ENCODE measurements at regions not wholly inside any gene's neighbourhood (a gene's known extent, or its start where the extent isn't known, plus 50 kb on each side); places are given as distances from the start of the nearest gene placed in this dataset.

GRCh38 chr10:78616125-78616695 lies 452.6 kb upstream of the ZMIZ1 start:
- Histone ChIP-seq H3K36me3 (replicated peaks; ENCODE audit: control insufficient read depth, insufficient read depth, low read length) (no peaks in the 10 kb centered on the region), H3K4me3 (ENCODE audit: insufficient read depth, low read depth, low read length) (no peak overlapping the region), H3K27me3 (ENCODE audit: control insufficient read depth, insufficient read depth, low read length) (no peaks in the 10 kb centered on the region)
- DNase-seq, result no peak

- Histone ChIP-seq H3K27me3 (ENCODE audit: control insufficient read depth, insufficient read depth, low read length) (no peaks in the 10 kb centered on the region; the same call in 1 of the 2 replicates), H3K4me3 (ENCODE audit: insufficient read depth, low read depth, low read length) (no peak overlapping the region), H3K36me3 (replicated peaks; ENCODE audit: control insufficient read depth, insufficient read depth, low read length) (no peaks in the 10 kb centered on the region)
- DNase-seq, result no peak
Measured at GRCh38 chr10:78617115-78617514, 451.7 kb upstream of the ZMIZ1 start.

- no peak for DNase-seq
- H3K4me3 ChIP-seq (ENCODE audit: insufficient read depth, low read depth, low read length), result no peak overlapping the region
- H3K27me3 ChIP-seq (ENCODE audit: control insufficient read depth, insufficient read depth, low read length), result no peaks in the 10 kb centered on the region; the same call in 1 of the 2 replicates
- H3K36me3 ChIP-seq (replicated peaks; ENCODE audit: control insufficient read depth, insufficient read depth, low read length), result no peaks in the 10 kb centered on the region
Measured at GRCh38 chr10:78617631-78618030, 451.1 kb upstream of the ZMIZ1 start.

- Histone ChIP-seq H3K27me3 (ENCODE audit: control insufficient read depth, insufficient read depth, low read length) (no peaks in the 10 kb centered on the region; the same call in 1 of the 2 replicates), H3K36me3 (replicated peaks; ENCODE audit: control insufficient read depth, insufficient read depth, low read length) (no peaks in the 10 kb centered on the region), H3K4me3 (ENCODE audit: insufficient read depth, low read depth, low read length) (no peak overlapping the region)
- DNase-seq, result no peak
Measured at GRCh38 chr10:78618050-78618449, 450.7 kb upstream of the ZMIZ1 start.

- DNase-seq, result peak; percentile 43
- Histone ChIP-seq H3K27me3 (ENCODE audit: control insufficient read depth, insufficient read depth, low read length) (no peaks in the 10 kb centered on the region; the same call in 1 of the 2 replicates), H3K36me3 (replicated peaks; ENCODE audit: control insufficient read depth, insufficient read depth, low read length) (no peaks in the 10 kb centered on the region), H3K4me3 (ENCODE audit: insufficient read depth, low read depth, low read length) (no peak overlapping the region)
Measured at GRCh38 chr10:78619115-78619851, 449.5 kb upstream of the ZMIZ1 start.

- no peak for DNase-seq
- H3K4me3 ChIP-seq (ENCODE audit: insufficient read depth, low read depth, low read length), result no peak overlapping the region
- no peaks in the 10 kb centered on the region for H3K36me3 ChIP-seq (replicated peaks; ENCODE audit: control insufficient read depth, insufficient read depth, low read length)
Measured at GRCh38 chr10:78619896-78620295, 448.9 kb upstream of the ZMIZ1 start.

GRCh38 chr10:78620985-78621799 lies 447.6 kb upstream of the ZMIZ1 start:
- Histone ChIP-seq H3K4me3 (ENCODE audit: insufficient read depth, low read depth, low read length) (no peak overlapping the region), H3K36me3 (replicated peaks; ENCODE audit: control insufficient read depth, insufficient read depth, low read length) (no peaks in the 10 kb centered on the region), H3K27me3 (ENCODE audit: control insufficient read depth, insufficient read depth, low read length) (no peaks in the 10 kb centered on the region; the same call in 1 of the 2 replicates)
- no peak for DNase-seq

More at GRCh38 chr10:78619896-78620295, 448.9 kb upstream of the ZMIZ1 start:
- no peaks in the 10 kb centered on the region; the same call in 1 of the 2 replicates for H3K27me3 ChIP-seq (ENCODE audit: control insufficient read depth, insufficient read depth, low read length)

- DNase-seq, result no peak
- no peak overlapping the region for H3K4me3 ChIP-seq (ENCODE audit: insufficient read depth, low read depth, low read length)
- no peaks in the 10 kb centered on the region; the same call in 1 of the 2 replicates for H3K27me3 ChIP-seq (ENCODE audit: control insufficient read depth, insufficient read depth, low read length)
- no peaks in the 10 kb centered on the region for H3K36me3 ChIP-seq (replicated peaks; ENCODE audit: control insufficient read depth, insufficient read depth, low read length)
Measured at GRCh38 chr10:78623578-78624215, 445.1 kb upstream of the ZMIZ1 start.

- no peak overlapping the region for H3K4me3 ChIP-seq (ENCODE audit: insufficient read depth, low read depth, low read length)
- H3K27me3 ChIP-seq (ENCODE audit: control insufficient read depth, insufficient read depth, low read length), result peaks cover 2% of the 10 kb centered on the region
Measured at GRCh38 chr10:78624791-78625190, 444.0 kb upstream of the ZMIZ1 start.

GRCh38 chr10:78626471-78626870 lies 442.3 kb upstream of the ZMIZ1 start:
- Histone ChIP-seq H3K27me3 (ENCODE audit: control insufficient read depth, insufficient read depth, low read length) (peaks cover 2% of the 10 kb centered on the region), H3K36me3 (replicated peaks; ENCODE audit: control insufficient read depth, insufficient read depth, low read length) (no peaks in the 10 kb centered on the region), H3K4me3 (ENCODE audit: insufficient read depth, low read depth, low read length) (no peak overlapping the region)
- no peak for DNase-seq

More at GRCh38 chr10:78624791-78625190, 444.0 kb upstream of the ZMIZ1 start:
- no peak for DNase-seq
- H3K36me3 ChIP-seq (replicated peaks; ENCODE audit: control insufficient read depth, insufficient read depth, low read length), result no peaks in the 10 kb centered on the region

GRCh38 chr10:78627254-78627795 lies 441.4 kb upstream of the ZMIZ1 start:
- Histone ChIP-seq H3K36me3 (replicated peaks; ENCODE audit: control insufficient read depth, insufficient read depth, low read length) (no peaks in the 10 kb centered on the region), H3K27me3 (ENCODE audit: control insufficient read depth, insufficient read depth, low read length) (peaks cover 2% of the 10 kb centered on the region)
- no peak for DNase-seq

GRCh38 chr10:78628976-78629375 lies 439.8 kb upstream of the ZMIZ1 start:
- DNase-seq, result no peak
- Histone ChIP-seq H3K4me3 (ENCODE audit: insufficient read depth, low read depth, low read length) (no peak overlapping the region), H3K27me3 (ENCODE audit: control insufficient read depth, insufficient read depth, low read length) (peaks cover 2% of the 10 kb centered on the region), H3K36me3 (replicated peaks; ENCODE audit: control insufficient read depth, insufficient read depth, low read length) (no peaks in the 10 kb centered on the region)

More at GRCh38 chr10:78627254-78627795, 441.4 kb upstream of the ZMIZ1 start:
- H3K4me3 ChIP-seq (ENCODE audit: insufficient read depth, low read depth, low read length), result no peak overlapping the region

GRCh38 chr10:78629773-78630172 lies 439.0 kb upstream of the ZMIZ1 start:
- no peak for DNase-seq
- Histone ChIP-seq H3K36me3 (replicated peaks; ENCODE audit: control insufficient read depth, insufficient read depth, low read length) (no peaks in the 10 kb centered on the region), H3K27me3 (ENCODE audit: control insufficient read depth, insufficient read depth, low read length) (peaks cover 2% of the 10 kb centered on the region), H3K4me3 (ENCODE audit: insufficient read depth, low read depth, low read length) (no peak overlapping the region)

Measured in H7 (cell line).